HG02763 (cell line): ENCODE measurements at regions not wholly inside any gene's neighbourhood (a gene's known extent, or its start where the extent isn't known, plus 50 kb on each side); places are given as distances from the start of the nearest gene placed in this dataset.

Experiments used
- ATAC-seq: cut with Tn5 transposase; IDR thresholded peaks from one replicate; pipeline ENCODE4 v1.9.1; 2021; ENCODE audit warnings: mild to moderate bottlenecking, moderate library complexity; ENCODE audit not compliant: unreplicated experiment

GRCh38 chrX:40485973-40486372 is 94.8 kb upstream of the ATP6AP2 start:
- no peak for ATAC-seq

GRCh38 chrX:40485102-40485826 is 95.5 kb upstream of the ATP6AP2 start:
- no peak for ATAC-seq

DNA sequence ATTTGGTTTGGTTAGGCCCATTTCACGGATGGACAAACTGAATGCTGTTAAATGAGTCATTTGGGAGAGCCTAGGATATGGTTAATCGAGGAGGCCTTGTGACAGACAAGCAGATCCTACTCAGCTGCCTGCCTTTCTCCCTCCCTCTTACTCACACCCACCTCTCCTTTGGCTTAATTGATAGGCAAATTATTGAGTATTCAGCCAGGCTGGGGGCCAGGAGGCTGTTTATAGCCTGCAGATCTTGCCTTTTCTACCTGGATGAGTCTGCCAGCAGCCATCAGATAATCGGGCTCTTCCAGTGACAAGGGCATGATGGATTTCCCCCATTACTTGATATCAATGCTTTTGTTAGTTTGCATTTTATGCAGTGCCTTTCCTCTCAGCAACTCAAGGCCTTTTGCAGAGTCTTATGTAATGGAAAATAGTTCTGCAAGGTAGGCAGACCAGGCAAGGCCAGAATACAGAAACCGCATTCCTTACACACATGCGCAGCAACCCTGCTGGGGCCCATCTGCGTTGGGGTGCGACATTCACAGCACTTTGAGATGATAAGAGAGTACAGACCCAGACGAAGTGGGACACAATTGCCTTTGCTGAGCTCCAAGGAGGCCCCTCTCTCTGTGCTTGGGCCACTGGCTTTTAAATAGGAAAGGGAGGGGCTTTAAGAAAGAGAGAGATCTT is 96.2 kb upstream of the ATP6AP2 start:
- ATAC-seq = no peak

GRCh38 chrX:40483502-40483901 is 97.3 kb upstream of the ATP6AP2 start:
- ATAC-seq = no peak

DNA sequence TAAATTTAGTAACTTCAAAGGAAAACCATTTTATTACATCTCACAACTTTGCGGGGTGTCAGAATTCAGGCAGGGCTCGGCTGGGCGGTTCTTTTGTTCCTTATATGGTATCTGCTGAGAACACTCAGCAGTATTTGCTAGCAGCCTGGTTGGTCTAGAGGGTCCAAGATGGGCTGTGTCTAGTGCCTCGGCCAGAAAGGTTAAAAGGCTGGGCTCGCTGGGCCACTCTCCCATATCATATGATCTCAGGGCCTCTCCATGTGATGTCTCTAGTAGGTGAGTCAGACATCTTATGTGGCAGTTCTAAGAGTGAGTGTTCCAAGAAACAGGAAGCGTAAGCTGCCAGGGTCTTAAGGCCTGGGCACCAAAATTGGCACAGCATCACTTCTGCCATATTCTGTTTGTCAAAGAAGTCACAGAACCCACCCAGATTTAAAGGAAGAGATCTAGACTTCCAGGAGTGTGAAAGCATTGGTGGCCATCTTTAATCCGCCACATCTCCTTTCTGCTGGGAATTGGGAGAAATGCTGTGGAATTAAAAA is 100.9 kb upstream of the ATP6AP2 start:
- ATAC-seq = no peak

DNA sequence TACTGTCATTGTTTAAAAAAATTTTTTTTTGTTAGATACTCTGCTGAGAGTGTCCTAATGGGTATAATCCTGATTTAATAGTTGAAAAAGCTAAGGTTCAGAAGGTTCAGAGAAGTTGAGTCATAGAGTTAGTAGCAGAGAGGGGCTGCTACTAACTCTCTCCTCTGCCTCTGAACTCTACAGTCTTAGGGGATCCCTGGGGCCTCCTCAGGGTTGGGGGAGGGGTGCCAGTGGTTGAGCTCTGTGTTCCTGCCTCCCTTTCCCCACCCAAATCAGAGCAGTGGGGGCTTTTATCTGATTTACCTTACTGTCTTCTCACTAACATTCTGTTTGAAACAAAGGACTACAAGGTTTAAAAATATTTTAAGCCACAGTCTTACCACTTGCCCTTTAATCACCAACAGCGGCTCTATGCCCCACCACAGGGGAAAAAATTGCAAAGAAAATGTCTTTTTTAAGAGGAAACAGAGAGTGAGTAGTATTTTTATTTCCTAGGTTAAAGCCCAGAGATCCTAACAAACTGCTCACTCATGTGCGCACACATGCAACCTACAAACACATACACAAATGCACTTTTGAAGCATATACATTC is 102.2 kb upstream of the ATP6AP2 start:
- no peak for ATAC-seq

GRCh38 chrX:40476958-40477357 is 103.8 kb upstream of the ATP6AP2 start:
- no peak for ATAC-seq

- ATAC-seq = no peak
Measured at GRCh38 chrX:40474645-40475044, 106.1 kb upstream of the ATP6AP2 start.

DNA sequence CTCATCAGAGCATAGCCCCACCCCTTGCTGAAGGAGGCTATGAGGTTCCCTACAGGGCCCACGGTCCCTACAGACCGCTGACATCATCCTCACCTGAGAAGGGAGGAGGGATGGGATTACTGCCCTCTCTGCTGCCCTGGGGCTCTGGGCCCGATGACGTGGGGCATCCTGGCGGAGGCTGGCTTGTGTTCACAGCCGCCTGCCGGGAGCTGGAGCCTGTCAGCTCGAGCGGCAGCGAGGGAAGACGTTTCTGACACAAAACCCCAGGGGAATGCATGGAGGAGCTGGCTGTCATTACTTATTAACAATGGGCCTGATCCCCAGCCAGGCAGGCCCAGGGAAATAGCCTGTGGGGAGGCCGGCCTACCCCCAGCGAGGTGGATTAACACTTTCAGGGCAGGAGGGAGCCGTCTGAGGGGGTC is 106.6 kb upstream of the ATP6AP2 start:
- ATAC-seq = no peak

DNA sequence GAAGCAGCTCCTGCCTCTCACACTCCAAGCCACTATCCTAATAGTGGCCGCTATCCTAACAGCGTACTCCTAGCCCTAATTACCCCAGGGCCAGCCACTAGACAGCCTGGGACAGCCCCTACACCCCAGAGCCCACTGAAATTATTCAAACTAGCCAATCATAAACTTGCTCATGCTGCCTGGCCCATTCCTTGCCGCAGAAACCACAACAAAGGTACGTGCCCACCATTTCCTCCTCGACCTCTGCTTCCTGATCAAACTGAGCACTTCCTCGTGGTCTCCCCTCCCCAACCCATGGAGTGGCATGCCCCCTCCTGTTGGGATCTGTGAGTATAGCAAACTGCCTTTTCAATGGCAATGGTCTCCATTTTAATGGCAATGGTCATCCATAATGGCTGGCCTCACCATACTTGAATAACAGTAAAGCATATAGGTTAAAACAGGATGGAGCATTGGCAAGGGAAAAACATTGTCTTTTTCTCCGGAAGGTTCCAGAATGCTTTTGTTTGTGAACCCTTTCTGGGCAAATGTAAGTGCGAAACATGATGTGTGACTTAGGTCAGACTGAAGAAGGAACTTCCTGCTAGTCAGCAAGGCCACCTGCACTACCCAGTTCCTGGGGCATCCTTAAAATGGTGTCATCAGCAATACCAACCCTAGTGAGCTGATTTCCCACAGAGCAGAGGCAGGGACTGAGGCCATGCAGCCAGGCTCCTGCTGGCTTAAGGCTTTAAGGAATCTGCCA is 107.1 kb upstream of the ATP6AP2 start:
- no peak for ATAC-seq

DNA sequence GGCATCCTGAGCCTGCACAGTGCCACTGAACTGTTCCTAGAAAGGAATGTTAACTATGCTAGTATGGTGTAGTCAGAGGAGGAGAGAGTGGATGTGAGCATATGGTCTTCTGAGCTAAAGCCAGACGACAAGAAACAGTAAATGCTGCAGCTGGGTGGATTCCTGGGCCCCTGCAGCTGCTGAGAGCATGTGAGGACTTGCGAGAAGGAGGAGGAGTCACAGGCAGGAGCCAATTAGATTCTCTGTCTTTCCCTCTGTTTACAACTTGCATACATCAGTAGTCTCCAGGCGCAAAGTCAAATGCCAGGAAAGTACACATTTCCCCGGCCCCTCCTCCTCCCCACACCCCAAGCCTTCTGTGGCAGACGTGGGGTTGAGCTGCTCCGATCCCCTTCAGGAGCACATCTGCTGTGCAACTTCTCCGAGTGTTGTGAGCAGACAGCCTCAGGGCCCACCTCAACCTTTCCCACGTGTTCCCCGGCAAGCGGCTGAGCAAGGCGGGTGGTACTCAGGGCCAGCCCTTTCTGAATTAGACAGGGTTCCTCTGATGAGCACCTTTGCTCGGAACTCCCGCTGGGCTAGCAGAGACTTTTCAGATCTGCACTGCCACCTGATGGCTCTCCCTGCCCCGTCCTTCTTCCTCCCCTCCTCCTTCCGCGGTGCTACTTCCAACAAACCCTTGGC is 108.7 kb upstream of the ATP6AP2 start:
- ATAC-seq = peak; percentile 39

DNA sequence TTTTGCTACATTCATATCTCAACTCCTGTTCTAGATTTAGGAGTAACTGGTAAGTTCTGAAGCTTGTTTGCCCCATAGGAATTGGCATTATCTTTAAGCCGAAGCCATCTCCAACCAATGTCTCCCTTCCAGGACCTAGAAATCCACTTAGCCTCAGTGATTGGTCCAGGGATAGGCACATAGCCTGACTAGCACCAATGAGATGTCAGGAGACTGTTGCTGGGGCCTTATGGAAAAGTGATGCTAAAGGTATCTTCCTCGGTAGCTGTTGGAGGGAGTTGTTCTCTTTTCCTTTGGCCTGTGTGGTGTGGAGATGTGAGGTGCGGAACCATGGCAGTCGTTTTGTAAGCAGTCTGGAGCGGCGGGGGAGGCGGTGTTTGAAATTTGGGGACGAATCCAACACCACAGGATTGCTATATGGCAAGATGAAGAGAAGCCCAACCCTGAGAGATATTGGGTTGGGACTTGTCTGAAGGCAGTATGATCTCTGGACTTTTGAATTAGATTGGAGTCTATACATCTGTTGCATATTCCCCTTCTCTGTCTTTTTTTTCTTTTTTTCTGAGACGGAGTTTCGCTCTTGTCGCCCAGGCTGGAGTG is 109.8 kb upstream of the ATP6AP2 start:
- no peak for ATAC-seq

GRCh38 chrX:40469316-40469715 is 111.5 kb upstream of the ATP6AP2 start:
- ATAC-seq = no peak

DNA sequence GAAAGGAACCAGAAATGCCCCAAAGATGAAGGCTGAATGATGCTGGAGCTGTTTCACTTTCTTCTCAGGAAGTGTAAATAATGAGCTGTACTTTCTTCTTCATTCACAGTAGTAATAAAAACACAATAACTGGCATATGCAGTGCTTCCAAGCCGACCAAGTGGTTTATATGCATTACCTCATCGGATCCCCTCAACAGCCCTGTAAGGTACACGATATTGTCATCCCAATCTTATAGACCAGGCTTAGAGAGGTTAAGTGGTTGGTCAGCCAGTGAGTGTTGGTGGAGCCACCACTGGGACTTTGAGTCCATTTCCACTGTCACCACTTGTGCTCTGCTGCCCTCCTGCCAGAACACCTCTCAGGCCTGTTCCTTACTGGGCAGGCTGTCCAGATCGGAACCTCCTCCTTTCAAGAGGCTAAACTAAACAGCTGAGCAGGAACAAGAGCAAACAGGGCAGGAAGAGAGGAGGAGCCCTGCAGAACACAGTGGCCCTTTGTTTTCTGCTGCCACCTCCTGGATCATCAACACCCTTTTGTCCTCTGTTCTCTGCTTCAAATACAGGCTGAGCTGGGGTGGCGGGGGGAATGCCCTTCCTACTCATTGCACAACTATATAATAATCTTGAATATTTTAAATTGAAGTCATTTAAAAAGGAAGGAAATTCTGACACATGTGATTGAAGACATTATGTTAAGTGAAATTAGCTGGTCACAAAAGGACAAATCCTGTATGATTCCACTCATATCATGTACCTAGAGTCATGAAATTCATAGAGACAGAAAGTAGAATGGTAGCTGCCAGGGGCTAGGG is 112.5 kb upstream of the ATP6AP2 start:
- peak; percentile 58 for ATAC-seq

- no peak for ATAC-seq
Measured at GRCh38 chrX:40467454-40467853, 113.3 kb upstream of the ATP6AP2 start.

DNA sequence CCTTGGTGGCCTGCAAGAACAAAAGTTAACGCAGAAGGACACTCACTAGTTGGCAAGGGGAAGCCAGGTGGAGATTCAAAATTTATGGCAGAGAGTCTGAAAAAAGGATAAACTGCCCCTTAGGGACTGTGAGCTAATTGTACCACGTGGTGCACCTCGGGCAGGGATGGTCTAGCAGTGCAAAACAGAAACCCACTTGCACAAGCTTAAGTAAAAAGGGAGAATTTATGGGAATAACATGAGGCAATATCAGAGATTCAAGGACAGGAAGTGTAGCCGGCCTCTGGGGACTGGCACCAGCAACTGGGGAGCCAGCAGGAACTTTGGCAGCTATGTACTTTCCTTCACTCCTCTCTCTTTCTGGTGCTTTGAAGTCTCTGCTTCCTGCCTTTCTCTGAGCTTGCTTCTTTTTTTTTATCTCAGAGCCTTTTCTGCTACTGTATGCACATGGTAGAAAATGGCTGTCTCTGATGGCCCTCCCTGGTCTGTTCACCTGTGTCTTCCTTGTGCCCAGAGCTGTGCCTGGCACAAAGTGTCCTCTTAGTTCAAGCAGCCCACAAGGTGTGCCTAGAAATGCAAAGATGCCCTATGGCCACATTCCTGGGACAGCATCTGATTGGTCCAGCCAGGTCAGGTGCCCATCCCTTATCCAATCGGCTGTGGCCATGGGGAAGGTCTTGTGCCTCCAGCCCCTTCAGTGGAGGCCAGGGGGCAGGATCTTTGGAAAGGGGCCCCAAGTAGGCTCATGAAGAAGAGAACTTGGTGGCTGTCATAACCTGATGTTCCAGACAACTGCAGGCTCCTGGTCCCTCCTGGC is 114.8 kb upstream of the ATP6AP2 start:
- no peak for ATAC-seq

GRCh38 chrX:40462795-40463194 is 118.0 kb upstream of the ATP6AP2 start:
- ATAC-seq = no peak

- ATAC-seq = no peak
Measured at GRCh38 chrX:40460926-40461325, 119.8 kb upstream of the ATP6AP2 start.
